ENCODE measurements at regions not wholly inside any gene's neighbourhood (a gene's known extent, or its start where the extent isn't known, plus 50 kb on each side); places are given as distances from the start of the nearest gene placed in this dataset.

- no peak for TF ChIP-seq CTCF (IDR thresholded peaks at IDR 0.05)
- no peak for TF ChIP-seq POLR2AphosphoS5 (IDR thresholded peaks at IDR 0.05)
- TF ChIP-seq EP300 (IDR thresholded peaks at IDR 0.05), result no peak
- no peak for TF ChIP-seq POLR2A (IDR thresholded peaks at IDR 0.05)
- 53 to 82% methylated on average over 7 of the region's 7 CpGs for WGBS, 2 donors (ENCODE audit: low coverage in 1 of 2)
- H3K4me3 ChIP-seq, result no peak overlapping the region
- no peak overlapping the region for H3K27ac ChIP-seq
- H3K36me3 ChIP-seq, result no peaks in the 10 kb centered on the region
- no peaks in the 10 kb centered on the region for H3K27me3 ChIP-seq
- no peak for ATAC-seq
- H3K9me3 ChIP-seq, result no peaks in the 10 kb centered on the region
- no peaks in the 10 kb centered on the region for H3K4me1 ChIP-seq
Observed at GRCh38 chr10:121121462-121121861, 270.3 kb downstream of the WDR11 start.

- WGBS, 2 donors (ENCODE audit: low coverage in 1 of 2), result 82 to 90% methylated on average over 11 to 14 of the region's 15 CpGs
- H3K27me3 ChIP-seq, result no peaks in the 10 kb centered on the region
- H3K4me3 ChIP-seq, result no peak overlapping the region
- no peaks in the 10 kb centered on the region for H3K9me3 ChIP-seq
- no peaks in the 10 kb centered on the region for H3K4me1 ChIP-seq
- no peak for TF ChIP-seq POLR2A (IDR thresholded peaks at IDR 0.05)
- TF ChIP-seq POLR2AphosphoS5 (IDR thresholded peaks at IDR 0.05), result no peak
- no peak for TF ChIP-seq EP300 (IDR thresholded peaks at IDR 0.05)
- no peak for TF ChIP-seq CTCF (IDR thresholded peaks at IDR 0.05)
- no peak overlapping the region for H3K27ac ChIP-seq
- ATAC-seq, result no peak
- no peaks in the 10 kb centered on the region for H3K36me3 ChIP-seq
Observed at GRCh38 chr10:121127151-121127906, 276.2 kb downstream of the WDR11 start.

GRCh38 chr10:121128164-121128563 is 277.0 kb downstream of the WDR11 start:
- 58 to 77% methylated on average over 6 of the region's 10 CpGs for WGBS, 2 donors (ENCODE audit: low coverage in 1 of 2)
- Histone ChIP-seq H3K4me1 (no peaks in the 10 kb centered on the region), H3K4me3 (no peak overlapping the region), H3K36me3 (no peaks in the 10 kb centered on the region), H3K27ac (no peak overlapping the region), H3K9me3 (no peaks in the 10 kb centered on the region), H3K27me3 (no peaks in the 10 kb centered on the region)
- ATAC-seq, result no peak
- TF ChIP-seq EP300 (IDR thresholded peaks at IDR 0.05) (no peak), CTCF (IDR thresholded peaks at IDR 0.05) (no peak), POLR2A (IDR thresholded peaks at IDR 0.05) (no peak), POLR2AphosphoS5 (IDR thresholded peaks at IDR 0.05) (no peak)

GRCh38 chr10:121129266-121129665 is 278.1 kb downstream of the WDR11 start:
- ATAC-seq, result no peak
- H3K4me3 ChIP-seq, result no peak overlapping the region
- TF ChIP-seq POLR2A (IDR thresholded peaks at IDR 0.05), result no peak
- no peak for TF ChIP-seq EP300 (IDR thresholded peaks at IDR 0.05)
- H3K9me3 ChIP-seq, result no peaks in the 10 kb centered on the region
- H3K27ac ChIP-seq, result no peak overlapping the region
- 77 to 100% methylated on average over 1 to 3 of the region's 5 CpGs for WGBS, 2 donors (ENCODE audit: low coverage in 1 of 2)
- no peaks in the 10 kb centered on the region for H3K27me3 ChIP-seq
- H3K36me3 ChIP-seq, result no peaks in the 10 kb centered on the region
- no peaks in the 10 kb centered on the region for H3K4me1 ChIP-seq

GRCh38 chr10:121130382-121130781 is 279.2 kb downstream of the WDR11 start:
- 94 to 100% methylated on average over 3 of the region's 5 CpGs for WGBS, 2 donors (ENCODE audit: low coverage in 1 of 2)
- ATAC-seq, result no peak

More at GRCh38 chr10:121130382-121130781, 279.2 kb downstream of the WDR11 start:
- no peak for TF ChIP-seq CTCF (IDR thresholded peaks at IDR 0.05)
- no peak for TF ChIP-seq EP300 (IDR thresholded peaks at IDR 0.05)
- TF ChIP-seq POLR2A (IDR thresholded peaks at IDR 0.05), result no peak
- no peak for TF ChIP-seq POLR2AphosphoS5 (IDR thresholded peaks at IDR 0.05)
- Histone ChIP-seq H3K27me3 (no peaks in the 10 kb centered on the region), H3K4me3 (no peak overlapping the region), H3K36me3 (no peaks in the 10 kb centered on the region), H3K4me1 (no peaks in the 10 kb centered on the region), H3K9me3 (no peaks in the 10 kb centered on the region), H3K27ac (no peak overlapping the region)

All from gastroesophageal sphincter (tissue), 4 donors.